ENCODE measurements at regions not wholly inside any gene's neighbourhood (a gene's known extent, or its start where the extent isn't known, plus 50 kb on each side); places are given as distances from the start of the nearest gene placed in this dataset.
"Not testable (repeated sequence)": the region's sequence is repeated elsewhere in the genome, so short reads cannot be mapped to it uniquely, and the experiment has no call there.

DNA sequence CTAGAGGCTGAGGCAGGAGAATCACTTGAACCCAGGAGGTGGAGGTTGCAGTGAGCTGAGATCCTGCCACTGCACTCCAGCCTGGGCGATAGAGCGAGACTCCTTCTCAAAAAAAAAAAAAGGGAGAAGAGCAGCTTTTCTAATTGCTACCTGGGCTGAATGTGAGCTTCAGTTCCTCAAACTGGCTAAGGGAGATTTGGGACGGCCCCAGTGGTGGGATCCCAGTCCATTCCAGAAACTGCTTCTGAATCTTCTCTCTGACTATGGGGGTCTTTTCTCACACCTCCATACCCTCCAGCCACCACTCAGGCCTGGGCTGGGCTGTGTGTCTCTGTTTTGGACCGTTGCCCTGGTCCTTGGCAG lies 63.2 kb upstream of the CCDC167 start:
- TF ChIP-seq, protein P1, sequence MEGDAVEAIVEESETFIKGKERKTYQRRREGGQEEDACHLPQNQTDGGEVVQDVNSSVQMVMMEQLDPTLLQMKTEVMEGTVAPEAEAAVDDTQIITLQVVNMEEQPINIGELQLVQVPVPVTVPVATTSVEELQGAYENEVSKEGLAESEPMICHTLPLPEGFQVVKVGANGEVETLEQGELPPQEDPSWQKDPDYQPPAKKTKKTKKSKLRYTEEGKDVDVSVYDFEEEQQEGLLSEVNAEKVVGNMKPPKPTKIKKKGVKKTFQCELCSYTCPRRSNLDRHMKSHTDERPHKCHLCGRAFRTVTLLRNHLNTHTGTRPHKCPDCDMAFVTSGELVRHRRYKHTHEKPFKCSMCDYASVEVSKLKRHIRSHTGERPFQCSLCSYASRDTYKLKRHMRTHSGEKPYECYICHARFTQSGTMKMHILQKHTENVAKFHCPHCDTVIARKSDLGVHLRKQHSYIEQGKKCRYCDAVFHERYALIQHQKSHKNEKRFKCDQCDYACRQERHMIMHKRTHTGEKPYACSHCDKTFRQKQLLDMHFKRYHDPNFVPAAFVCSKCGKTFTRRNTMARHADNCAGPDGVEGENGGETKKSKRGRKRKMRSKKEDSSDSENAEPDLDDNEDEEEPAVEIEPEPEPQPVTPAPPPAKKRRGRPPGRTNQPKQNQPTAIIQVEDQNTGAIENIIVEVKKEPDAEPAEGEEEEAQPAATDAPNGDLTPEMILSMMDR (IDR thresholded peaks at IDR 0.05; ENCODE audit: low read length) = not testable (repeated sequence)
- not testable (repeated sequence) for TF ChIP-seq EZH2 (IDR thresholded peaks at IDR 0.05; ENCODE audit: borderline replicate concordance, low read length)
